ENCODE measurements at regions not wholly inside any gene's neighbourhood (a gene's known extent, or its start where the extent isn't known, plus 50 kb on each side); places are given as distances from the start of the nearest gene placed in this dataset.

DNA sequence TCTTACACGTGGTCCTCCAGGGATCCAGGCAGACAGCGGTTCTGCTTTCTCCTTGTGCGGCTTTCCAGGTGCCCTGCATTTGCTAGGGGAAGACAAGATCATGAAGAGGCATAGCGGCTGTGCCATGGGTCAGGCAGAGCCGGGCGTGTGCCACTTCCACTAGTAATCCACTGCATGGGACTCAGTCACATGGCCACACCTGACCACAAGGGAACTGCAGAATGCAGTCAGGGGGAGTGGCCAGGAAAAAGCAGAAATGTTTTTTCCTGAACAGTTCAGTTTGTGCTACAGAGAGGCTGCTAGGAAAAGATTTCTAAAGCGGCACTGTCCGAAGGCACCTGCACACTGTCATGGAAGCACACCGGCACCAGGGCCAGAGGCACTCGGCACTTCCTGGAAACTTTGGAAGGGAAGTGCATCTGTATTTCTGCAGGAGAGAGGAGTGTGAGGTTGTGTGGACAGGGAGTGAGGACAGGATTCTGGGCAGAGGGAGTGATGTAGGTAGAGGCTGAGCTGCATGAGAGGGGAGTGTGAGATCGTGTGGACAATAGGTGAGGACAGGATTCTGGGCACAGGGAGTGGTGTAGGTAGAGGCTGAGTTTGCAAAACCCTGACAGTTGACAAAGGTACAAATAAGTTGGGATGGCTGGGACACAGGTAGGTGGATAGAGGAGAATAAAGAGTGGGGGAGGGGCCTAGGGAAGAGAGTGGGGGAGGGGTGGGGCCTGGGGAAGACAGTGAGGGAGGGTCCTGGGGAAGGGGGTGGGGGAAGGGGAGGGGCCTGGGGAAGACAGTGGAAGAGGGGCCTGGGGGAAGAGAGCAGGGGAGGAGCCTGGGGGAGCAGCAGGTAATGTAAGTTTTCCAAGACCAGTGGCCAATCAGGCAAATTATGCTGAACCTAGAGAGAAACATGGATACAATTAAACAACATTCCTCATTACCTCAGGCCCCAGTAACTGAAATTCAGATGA lies 1436.3 kb downstream of the TBC1D22A start:
- TF ChIP-seq EP300 (IDR thresholded peaks at IDR 0.05) (no peak), POLR2A (IDR thresholded peaks at IDR 0.05) (no peak)
- TF ChIP-seq, protein P1, sequence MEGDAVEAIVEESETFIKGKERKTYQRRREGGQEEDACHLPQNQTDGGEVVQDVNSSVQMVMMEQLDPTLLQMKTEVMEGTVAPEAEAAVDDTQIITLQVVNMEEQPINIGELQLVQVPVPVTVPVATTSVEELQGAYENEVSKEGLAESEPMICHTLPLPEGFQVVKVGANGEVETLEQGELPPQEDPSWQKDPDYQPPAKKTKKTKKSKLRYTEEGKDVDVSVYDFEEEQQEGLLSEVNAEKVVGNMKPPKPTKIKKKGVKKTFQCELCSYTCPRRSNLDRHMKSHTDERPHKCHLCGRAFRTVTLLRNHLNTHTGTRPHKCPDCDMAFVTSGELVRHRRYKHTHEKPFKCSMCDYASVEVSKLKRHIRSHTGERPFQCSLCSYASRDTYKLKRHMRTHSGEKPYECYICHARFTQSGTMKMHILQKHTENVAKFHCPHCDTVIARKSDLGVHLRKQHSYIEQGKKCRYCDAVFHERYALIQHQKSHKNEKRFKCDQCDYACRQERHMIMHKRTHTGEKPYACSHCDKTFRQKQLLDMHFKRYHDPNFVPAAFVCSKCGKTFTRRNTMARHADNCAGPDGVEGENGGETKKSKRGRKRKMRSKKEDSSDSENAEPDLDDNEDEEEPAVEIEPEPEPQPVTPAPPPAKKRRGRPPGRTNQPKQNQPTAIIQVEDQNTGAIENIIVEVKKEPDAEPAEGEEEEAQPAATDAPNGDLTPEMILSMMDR (IDR thresholded peaks at IDR 0.05) = no peak
